ENCODE measurements at regions not wholly inside any gene's neighbourhood (a gene's known extent, or its start where the extent isn't known, plus 50 kb on each side); places are given as distances from the start of the nearest gene placed in this dataset.

- TF ChIP-seq CREB1 (CRISPR knock-in tag; IDR thresholded peaks at IDR 0.05; ENCODE audit: low read depth) (no peak), CTCF (conservative IDR thresholded peaks at IDR 0.05; ENCODE audit: low read depth in 2 of 2) (no peak), EZH2 (IDR thresholded peaks at IDR 0.05; ENCODE audit: low read depth, unreplicated experiment) (no peak), NANOG (IDR thresholded peaks at IDR 0.05; ENCODE audit: borderline replicate concordance) (no peak), EZH2phosphoT487 (IDR thresholded peaks at IDR 0.05; ENCODE audit: unreplicated experiment) (no peak), POLR2AphosphoS5 (IDR thresholded peaks at IDR 0.05; ENCODE audit: low read depth) (no peak), STAT1 (IDR thresholded peaks at IDR 0.05; ENCODE audit: unreplicated experiment) (no peak), ZNF331 (CRISPR knock-in tag; IDR thresholded peaks at IDR 0.05; ENCODE audit: low read depth) (no peak), JUNB (IDR thresholded peaks at IDR 0.05; ENCODE audit: unreplicated experiment) (no peak)
- TF ChIP-seq, protein P1, sequence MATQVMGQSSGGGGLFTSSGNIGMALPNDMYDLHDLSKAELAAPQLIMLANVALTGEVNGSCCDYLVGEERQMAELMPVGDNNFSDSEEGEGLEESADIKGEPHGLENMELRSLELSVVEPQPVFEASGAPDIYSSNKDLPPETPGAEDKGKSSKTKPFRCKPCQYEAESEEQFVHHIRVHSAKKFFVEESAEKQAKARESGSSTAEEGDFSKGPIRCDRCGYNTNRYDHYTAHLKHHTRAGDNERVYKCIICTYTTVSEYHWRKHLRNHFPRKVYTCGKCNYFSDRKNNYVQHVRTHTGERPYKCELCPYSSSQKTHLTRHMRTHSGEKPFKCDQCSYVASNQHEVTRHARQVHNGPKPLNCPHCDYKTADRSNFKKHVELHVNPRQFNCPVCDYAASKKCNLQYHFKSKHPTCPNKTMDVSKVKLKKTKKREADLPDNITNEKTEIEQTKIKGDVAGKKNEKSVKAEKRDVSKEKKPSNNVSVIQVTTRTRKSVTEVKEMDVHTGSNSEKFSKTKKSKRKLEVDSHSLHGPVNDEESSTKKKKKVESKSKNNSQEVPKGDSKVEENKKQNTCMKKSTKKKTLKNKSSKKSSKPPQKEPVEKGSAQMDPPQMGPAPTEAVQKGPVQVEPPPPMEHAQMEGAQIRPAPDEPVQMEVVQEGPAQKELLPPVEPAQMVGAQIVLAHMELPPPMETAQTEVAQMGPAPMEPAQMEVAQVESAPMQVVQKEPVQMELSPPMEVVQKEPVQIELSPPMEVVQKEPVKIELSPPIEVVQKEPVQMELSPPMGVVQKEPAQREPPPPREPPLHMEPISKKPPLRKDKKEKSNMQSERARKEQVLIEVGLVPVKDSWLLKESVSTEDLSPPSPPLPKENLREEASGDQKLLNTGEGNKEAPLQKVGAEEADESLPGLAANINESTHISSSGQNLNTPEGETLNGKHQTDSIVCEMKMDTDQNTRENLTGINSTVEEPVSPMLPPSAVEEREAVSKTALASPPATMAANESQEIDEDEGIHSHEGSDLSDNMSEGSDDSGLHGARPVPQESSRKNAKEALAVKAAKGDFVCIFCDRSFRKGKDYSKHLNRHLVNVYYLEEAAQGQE (IDR thresholded peaks at IDR 0.05; ENCODE audit: unreplicated experiment), result no peak
- TF ChIP-seq, protein P2, sequence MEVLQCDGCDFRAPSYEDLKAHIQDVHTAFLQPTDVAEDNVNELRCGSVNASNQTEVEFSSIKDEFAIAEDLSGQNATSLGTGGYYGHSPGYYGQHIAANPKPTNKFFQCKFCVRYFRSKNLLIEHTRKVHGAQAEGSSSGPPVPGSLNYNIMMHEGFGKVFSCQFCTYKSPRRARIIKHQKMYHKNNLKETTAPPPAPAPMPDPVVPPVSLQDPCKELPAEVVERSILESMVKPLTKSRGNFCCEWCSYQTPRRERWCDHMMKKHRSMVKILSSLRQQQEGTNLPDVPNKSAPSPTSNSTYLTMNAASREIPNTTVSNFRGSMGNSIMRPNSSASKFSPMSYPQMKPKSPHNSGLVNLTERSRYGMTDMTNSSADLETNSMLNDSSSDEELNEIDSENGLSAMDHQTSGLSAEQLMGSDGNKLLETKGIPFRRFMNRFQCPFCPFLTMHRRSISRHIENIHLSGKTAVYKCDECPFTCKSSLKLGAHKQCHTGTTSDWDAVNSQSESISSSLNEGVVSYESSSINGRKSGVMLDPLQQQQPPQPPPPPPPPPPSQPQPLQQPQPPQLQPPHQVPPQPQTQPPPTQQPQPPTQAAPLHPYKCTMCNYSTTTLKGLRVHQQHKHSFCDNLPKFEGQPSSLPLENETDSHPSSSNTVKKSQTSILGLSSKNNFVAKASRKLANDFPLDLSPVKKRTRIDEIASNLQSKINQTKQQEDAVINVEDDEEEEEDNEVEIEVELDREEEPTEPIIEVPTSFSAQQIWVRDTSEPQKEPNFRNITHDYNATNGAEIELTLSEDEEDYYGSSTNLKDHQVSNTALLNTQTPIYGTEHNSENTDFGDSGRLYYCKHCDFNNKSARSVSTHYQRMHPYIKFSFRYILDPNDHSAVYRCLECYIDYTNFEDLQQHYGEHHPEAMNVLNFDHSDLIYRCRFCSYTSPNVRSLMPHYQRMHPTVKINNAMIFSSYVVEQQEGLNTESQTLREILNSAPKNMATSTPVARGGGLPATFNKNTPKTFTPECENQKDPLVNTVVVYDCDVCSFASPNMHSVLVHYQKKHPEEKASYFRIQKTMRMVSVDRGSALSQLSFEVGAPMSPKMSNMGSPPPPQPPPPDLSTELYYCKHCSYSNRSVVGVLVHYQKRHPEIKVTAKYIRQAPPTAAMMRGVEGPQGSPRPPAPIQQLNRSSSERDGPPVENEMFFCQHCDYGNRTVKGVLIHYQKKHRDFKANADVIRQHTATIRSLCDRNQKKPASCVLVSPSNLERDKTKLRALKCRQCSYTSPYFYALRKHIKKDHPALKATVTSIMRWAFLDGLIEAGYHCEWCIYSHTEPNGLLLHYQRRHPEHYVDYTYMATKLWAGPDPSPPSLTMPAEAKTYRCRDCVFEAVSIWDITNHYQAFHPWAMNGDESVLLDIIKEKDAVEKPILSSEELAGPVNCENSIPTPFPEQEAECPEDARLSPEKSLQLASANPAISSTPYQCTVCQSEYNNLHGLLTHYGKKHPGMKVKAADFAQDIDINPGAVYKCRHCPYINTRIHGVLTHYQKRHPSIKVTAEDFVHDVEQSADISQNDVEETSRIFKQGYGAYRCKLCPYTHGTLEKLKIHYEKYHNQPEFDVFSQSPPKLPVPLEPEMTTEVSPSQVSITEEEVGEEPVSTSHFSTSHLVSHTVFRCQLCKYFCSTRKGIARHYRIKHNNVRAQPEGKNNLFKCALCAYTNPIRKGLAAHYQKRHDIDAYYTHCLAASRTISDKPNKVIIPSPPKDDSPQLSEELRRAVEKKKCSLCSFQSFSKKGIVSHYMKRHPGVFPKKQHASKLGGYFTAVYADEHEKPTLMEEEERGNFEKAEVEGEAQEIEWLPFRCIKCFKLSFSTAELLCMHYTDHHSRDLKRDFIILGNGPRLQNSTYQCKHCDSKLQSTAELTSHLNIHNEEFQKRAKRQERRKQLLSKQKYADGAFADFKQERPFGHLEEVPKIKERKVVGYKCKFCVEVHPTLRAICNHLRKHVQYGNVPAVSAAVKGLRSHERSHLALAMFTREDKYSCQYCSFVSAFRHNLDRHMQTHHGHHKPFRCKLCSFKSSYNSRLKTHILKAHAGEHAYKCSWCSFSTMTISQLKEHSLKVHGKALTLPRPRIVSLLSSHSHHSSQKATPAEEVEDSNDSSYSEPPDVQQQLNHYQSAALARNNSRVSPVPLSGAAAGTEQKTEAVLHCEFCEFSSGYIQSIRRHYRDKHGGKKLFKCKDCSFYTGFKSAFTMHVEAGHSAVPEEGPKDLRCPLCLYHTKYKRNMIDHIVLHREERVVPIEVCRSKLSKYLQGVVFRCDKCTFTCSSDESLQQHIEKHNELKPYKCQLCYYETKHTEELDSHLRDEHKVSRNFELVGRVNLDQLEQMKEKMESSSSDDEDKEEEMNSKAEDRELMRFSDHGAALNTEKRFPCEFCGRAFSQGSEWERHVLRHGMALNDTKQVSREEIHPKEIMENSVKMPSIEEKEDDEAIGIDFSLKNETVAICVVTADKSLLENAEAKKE (CRISPR knock-in tag; IDR thresholded peaks at IDR 0.05), result no peak
These were observed 346.1 kb downstream of the DIRAS2 start for GRCh38 chr9:90296539-90296938.

All from GM23338 (cell line).